GM12864 (cell line): ENCODE measurements at regions not wholly inside any gene's neighbourhood (a gene's known extent, or its start where the extent isn't known, plus 50 kb on each side); places are given as distances from the start of the nearest gene placed in this dataset.

ENCODE experiments used
- DNase-seq: peaks from one replicate; pipeline ENCODE4 v3.0.0-alpha.2; 2011; ENCODE audit warnings: low read depth
- H3K4me3 ChIP-seq: 2 replicates; pipeline ENCODE4 v1.5.1; 2011; ENCODE audit warnings: mild to moderate bottlenecking, low read depth, low read length, control low read depth
- TF ChIP-seq, protein P1 (sequence below): IDR thresholded peaks from 2 replicates; pipeline ENCODE4 v1.5.1; 2011; ENCODE audit warnings: low read depth, mild to moderate bottlenecking, moderate library complexity, low read length, control low read depth, inconsistent platforms; ENCODE audit errors: missing control alignments

GRCh38 chr3:194028434-194029004, 107.4 kb upstream of the HES1 start:
- DNase-seq = no peak
- TF ChIP-seq, protein P1, sequence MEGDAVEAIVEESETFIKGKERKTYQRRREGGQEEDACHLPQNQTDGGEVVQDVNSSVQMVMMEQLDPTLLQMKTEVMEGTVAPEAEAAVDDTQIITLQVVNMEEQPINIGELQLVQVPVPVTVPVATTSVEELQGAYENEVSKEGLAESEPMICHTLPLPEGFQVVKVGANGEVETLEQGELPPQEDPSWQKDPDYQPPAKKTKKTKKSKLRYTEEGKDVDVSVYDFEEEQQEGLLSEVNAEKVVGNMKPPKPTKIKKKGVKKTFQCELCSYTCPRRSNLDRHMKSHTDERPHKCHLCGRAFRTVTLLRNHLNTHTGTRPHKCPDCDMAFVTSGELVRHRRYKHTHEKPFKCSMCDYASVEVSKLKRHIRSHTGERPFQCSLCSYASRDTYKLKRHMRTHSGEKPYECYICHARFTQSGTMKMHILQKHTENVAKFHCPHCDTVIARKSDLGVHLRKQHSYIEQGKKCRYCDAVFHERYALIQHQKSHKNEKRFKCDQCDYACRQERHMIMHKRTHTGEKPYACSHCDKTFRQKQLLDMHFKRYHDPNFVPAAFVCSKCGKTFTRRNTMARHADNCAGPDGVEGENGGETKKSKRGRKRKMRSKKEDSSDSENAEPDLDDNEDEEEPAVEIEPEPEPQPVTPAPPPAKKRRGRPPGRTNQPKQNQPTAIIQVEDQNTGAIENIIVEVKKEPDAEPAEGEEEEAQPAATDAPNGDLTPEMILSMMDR = no peak
- no peak overlapping the region for H3K4me3 ChIP-seq

DNA sequence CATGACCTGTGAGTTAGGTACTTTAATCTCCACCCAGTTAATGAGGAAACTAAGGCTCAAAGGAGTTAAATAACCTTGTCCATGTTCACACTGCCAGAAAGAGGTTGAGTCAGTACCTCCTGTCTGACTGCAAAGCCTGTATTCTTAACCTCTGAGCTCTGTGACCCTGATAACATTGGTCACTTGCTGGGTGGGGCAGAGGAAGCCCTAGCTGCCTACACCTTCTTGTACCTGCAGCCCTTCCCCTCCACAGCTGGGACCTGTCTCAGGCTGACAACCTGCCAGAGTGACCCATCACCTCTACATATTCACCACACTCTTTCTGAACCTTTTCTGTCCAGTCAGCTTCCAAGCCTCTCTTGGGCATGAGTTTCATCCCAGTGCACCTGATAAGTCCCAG, 106.1 kb upstream of the HES1 start:
- DNase-seq = no peak
- TF ChIP-seq, protein P1 = no peak

DNA sequence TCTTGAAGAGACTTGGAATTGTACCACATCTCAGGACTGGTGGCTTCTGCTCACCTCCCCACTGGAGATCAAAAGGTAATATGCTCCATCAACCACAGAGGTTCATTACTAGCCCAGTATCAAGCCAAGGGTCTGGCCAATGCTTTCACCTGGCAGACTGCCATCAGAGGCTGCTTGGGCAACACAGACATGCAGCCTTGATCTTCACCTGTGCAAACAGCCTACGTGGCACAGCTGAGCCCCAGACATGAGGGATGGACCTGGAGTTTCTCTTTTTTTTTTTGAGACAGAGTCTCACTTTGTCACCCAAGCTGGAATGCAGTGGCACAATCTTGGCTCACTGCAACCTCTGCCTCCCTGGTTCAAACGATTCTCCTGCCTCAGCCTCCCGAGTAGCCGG, 105.6 kb upstream of the HES1 start:
- no peak for DNase-seq
- no peak overlapping the region for H3K4me3 ChIP-seq
- TF ChIP-seq, protein P1 = no peak

More for the DNA sequence above, 106.1 kb upstream of the HES1 start:
- no peak overlapping the region for H3K4me3 ChIP-seq

GRCh38 chr3:194031349-194031748, 104.6 kb upstream of the HES1 start:
- DNase-seq = no peak
- H3K4me3 ChIP-seq = no peak overlapping the region
- TF ChIP-seq, protein P1 = no peak

DNA sequence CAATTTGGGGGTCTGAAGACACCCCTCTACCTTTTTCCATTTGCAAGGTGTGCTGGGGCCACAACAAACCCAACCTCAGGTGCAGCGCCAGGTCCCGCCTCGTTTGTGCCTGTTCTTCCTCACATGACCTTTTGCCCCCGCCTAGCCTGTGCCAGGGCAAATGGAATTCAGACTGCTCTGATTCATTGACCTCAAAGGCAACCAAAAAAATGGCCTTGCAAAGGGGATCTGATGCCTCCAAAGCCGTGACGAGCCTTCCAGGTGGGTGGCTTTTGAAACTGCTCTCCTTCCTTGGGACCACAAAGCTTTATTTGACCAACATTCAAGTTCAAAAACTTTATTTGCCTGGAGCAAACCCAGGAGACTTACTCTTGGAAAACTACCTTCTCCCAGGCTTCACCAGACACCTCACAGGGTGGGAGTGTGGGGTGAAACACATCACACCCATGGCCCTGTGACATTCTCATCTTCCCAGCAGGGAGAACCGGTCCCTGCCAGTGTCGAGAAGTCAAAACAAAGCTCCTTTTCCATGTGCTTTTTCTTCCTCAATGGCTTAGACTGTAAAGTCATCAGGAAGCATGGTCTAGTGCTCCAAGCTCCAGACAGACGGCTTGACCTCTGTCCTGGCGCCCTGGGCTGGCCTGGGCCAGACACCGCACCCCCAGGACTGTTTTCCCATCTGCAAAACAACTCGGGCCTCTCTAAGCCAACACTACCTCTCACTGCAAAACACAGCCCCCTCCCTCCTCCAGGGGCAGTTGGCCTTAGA, 103.9 kb upstream of the HES1 start:
- no peak for DNase-seq
- H3K4me3 ChIP-seq = no peak overlapping the region
- TF ChIP-seq, protein P1 = no peak

DNA sequence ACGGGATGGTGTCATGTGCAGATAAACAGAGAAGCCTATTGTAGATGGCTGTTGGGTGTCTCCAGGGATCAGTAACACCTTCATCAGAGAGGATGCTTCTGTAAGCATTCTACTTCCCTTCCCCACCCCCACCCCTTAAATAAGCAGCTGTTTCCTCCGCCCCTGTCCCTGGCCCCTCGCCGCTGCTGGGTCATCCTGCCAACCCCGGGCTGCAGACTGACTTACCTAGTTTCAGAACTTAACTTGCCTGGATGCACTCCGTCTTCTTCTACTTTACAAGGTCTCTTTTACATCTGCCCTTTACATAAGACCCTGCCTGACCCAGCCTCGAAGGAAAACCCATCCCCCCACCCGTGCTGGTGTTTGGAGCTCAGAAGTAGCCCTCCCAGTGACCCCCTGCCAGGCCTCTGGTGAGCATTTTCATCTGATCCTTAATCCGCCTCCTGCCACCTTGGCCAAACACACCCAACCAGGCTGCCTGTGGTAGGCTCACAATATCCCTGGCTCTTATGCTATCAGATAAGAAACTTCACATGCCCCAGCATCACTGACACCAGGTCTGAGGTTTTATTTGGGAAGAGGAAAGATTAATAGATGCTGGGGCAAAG, 103.0 kb upstream of the HES1 start:
- TF ChIP-seq, protein P1 = no peak

More for the DNA sequence above, 103.0 kb upstream of the HES1 start:
- DNase-seq = no peak
- no peak overlapping the region for H3K4me3 ChIP-seq
